Lung (tissue), 11 donors: ENCODE measurements at regions not wholly inside any gene's neighbourhood (a gene's known extent, or its start where the extent isn't known, plus 50 kb on each side); places are given as distances from the start of the nearest gene placed in this dataset.
"Not testable (repeated sequence)": the region's sequence is repeated elsewhere in the genome, so short reads cannot be mapped to it uniquely, and the experiment has no call there.

ENCODE experiments used
- ATAC-seq: fragments of 200-7000 bp; cut with Tn5 transposase; one replicate; pipeline ENCODE4 v1.9.1; 2020; ENCODE audit warnings: moderate number of reproducible peaks; ENCODE audit not compliant: insufficient read depth, low FRiP score
- DNase-seq, 3 donors: peaks; one replicate each; pipeline ENCODE4 v3.0.0-alpha.2; 2013 to 2017
- H3K27ac ChIP-seq, 2 donors: one replicate each; pipeline ENCODE4 v1.5.1; 2013; ENCODE audit warnings: mild to moderate bottlenecking in 2 of 2, moderate library complexity in 2 of 2, control low read depth in 1 of 2, inconsistent platforms in 1 of 2, low read depth in 1 of 2, low read length in 1 of 2
- H3K27me3 ChIP-seq, 3 donors: one replicate each; pipeline ENCODE4 v1.5.1; 2013; ENCODE audit warnings: low read length in 2 of 3; ENCODE audit not compliant: control insufficient read depth in 3 of 3, insufficient read depth in 3 of 3
- H3K36me3 ChIP-seq, 4 donors: one replicate each; pipeline ENCODE4 v1.5.1; 2013; ENCODE audit warnings: low read length in 4 of 4, mild to moderate bottlenecking in 1 of 4, moderate library complexity in 1 of 4; ENCODE audit not compliant: control insufficient read depth in 4 of 4, insufficient read depth in 4 of 4
- H3K4me1 ChIP-seq, 5 donors: one replicate each; pipeline ENCODE4 v1.5.1; 2013; ENCODE audit warnings: low read length in 5 of 5, mild to moderate bottlenecking in 2 of 5, moderate library complexity in 1 of 5; ENCODE audit not compliant: control insufficient read depth in 5 of 5, insufficient read depth in 5 of 5
- H3K4me3 ChIP-seq: one replicate; pipeline ENCODE4 v1.5.1; 2013; ENCODE audit warnings: mild to moderate bottlenecking, control low read depth, moderate library complexity
- H3K9ac ChIP-seq, 2 donors: one replicate each; pipeline ENCODE4 v1.5.1; 2013; ENCODE audit warnings: low read length in 2 of 2, control low read depth in 1 of 2; ENCODE audit not compliant: insufficient read depth in 1 of 2
- H3K9me3 ChIP-seq, 4 donors: one replicate each; pipeline ENCODE4 v1.5.1; 2013; ENCODE audit warnings: low read length in 3 of 4, mild to moderate bottlenecking in 1 of 4, moderate library complexity in 1 of 4; ENCODE audit not compliant: control insufficient read depth in 4 of 4, insufficient read depth in 3 of 4
- CTCF ChIP-seq: IDR thresholded peaks from 2 replicates; pipeline ENCODE4 v1.5.1; 2012; ENCODE audit warnings: mild to moderate bottlenecking; ENCODE audit errors: control extremely low read depth, extremely low read depth
- WGBS, 2 donors: extraction: QIAGEN DNeasy Blood & Tissue Kit; methylation state at CpG; one replicate each; pipeline ENCODE4 v1.1.7; 2013; 5-methylcytosine and 5-hydroxymethylcytosine counted together
- donor health status: control.
- donor health status: control.
- donor health status: Bipolar disorder and iron deficiency.
- donor health status: healthy.
- donor health status: DM: yes; HTN: yes; CAD: no.

GRCh38 chr18:6569813-6570212, 155.1 kb upstream of the L3MBTL4 start:
- H3K9ac ChIP-seq, result no peak overlapping the region
- H3K36me3 ChIP-seq, result peaks cover 0 to 3% (median 0%) of the 10 kb centered on the region in 4 donors
- no peak overlapping the region for H3K4me3 ChIP-seq
- H3K27ac ChIP-seq, result no peak overlapping the region
- DNase-seq, result no peak
- TF ChIP-seq CTCF, result no peak
- ATAC-seq, result no peak
- H3K4me1 ChIP-seq, result peaks cover 0 to 25% (median 4%) of the 10 kb centered on the region in 5 donors
- WGBS, 2 donors, result 57 to 74% methylated on average over 2 of the region's 2 CpGs
- H3K9me3 ChIP-seq, result peaks cover 0 to 2% (median 0%) of the 10 kb centered on the region in 4 donors
- no peaks in the 10 kb centered on the region for H3K27me3 ChIP-seq

GRCh38 chr18:6570581-6571238, 156.0 kb upstream of the L3MBTL4 start:
- no peak for TF ChIP-seq CTCF
- no peak for ATAC-seq
- peaks cover 0 to 3% (median 0%) of the 10 kb centered on the region in 4 donors for H3K36me3 ChIP-seq
- H3K9ac ChIP-seq, result no peak overlapping the region
- no peak overlapping the region for H3K27ac ChIP-seq
- H3K9me3 ChIP-seq, result peaks cover 0 to 2% (median 0%) of the 10 kb centered on the region in 4 donors
- no peaks in the 10 kb centered on the region for H3K27me3 ChIP-seq
- H3K4me3 ChIP-seq, result no peak overlapping the region
- peaks cover 0 to 19% (median 0%) of the 10 kb centered on the region in 5 donors for H3K4me1 ChIP-seq
- no peak for DNase-seq
- WGBS, 2 donors, result 84 to 89% methylated on average over 4 of the region's 4 CpGs

GRCh38 chr18:6571239-6571602, 156.5 kb upstream of the L3MBTL4 start:
- H3K9ac ChIP-seq, result no peak overlapping the region
- ATAC-seq (no peak), DNase-seq (no peak)
- no peaks in the 10 kb centered on the region for H3K27me3 ChIP-seq
- peaks cover 0 to 14% (median 0%) of the 10 kb centered on the region in 5 donors for H3K4me1 ChIP-seq
- 80 to 91% methylated on average over 3 of the region's 3 CpGs for WGBS, 2 donors
- no peak overlapping the region for H3K27ac ChIP-seq
- peaks cover 0 to 3% (median 0%) of the 10 kb centered on the region in 4 donors for H3K36me3 ChIP-seq
- no peak overlapping the region for H3K4me3 ChIP-seq
- peaks cover 0 to 2% (median 0%) of the 10 kb centered on the region in 4 donors for H3K9me3 ChIP-seq
- no peak for TF ChIP-seq CTCF

DNA sequence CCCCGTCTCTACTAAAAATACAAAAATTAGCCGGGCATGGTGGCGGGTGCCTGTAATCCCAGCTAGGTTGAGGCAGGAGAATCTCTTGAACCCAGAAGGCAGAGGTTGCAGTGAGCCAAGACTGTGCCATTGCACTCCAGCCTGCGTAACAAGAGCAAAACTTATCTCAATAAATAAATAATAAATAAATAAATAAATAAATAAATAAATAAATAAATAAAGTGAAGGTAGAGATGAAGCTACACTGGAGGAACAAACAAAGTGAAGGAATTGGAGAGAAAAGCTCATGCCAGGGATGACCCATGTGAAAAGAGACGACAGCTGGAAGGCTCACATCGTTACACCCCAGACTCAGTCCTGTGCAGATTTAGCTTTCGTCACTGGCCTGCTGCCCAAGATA, 157.3 kb upstream of the ARHGAP28 start:
- H3K27ac ChIP-seq, H3K4me3 ChIP-seq, H3K9me3 ChIP-seq, H3K27me3 ChIP-seq, DNase-seq, H3K9ac ChIP-seq, H3K36me3 ChIP-seq, H3K4me1 ChIP-seq, ATAC-seq: not testable (repeated sequence)
- WGBS, 2 donors, result 95 to 97% methylated on average over 7 of the region's 7 CpGs
